Iris pigment epithelial cell (primary cell): ENCODE measurements at regions not wholly inside any gene's neighbourhood (a gene's known extent, or its start where the extent isn't known, plus 50 kb on each side); places are given as distances from the start of the nearest gene placed in this dataset.
A peak's percentile ranks its signal among the peaks of the same experiment; 100 is the strongest.
"Not testable (repeated sequence)": the region's sequence is repeated elsewhere in the genome, so short reads cannot be mapped to it uniquely, and the experiment has no call there.

ENCODE experiments used
- DNase-seq: peaks from one replicate; pipeline ENCODE4 v3.0.0-alpha.2; 2011; ENCODE audit warnings: low read depth

DNA sequence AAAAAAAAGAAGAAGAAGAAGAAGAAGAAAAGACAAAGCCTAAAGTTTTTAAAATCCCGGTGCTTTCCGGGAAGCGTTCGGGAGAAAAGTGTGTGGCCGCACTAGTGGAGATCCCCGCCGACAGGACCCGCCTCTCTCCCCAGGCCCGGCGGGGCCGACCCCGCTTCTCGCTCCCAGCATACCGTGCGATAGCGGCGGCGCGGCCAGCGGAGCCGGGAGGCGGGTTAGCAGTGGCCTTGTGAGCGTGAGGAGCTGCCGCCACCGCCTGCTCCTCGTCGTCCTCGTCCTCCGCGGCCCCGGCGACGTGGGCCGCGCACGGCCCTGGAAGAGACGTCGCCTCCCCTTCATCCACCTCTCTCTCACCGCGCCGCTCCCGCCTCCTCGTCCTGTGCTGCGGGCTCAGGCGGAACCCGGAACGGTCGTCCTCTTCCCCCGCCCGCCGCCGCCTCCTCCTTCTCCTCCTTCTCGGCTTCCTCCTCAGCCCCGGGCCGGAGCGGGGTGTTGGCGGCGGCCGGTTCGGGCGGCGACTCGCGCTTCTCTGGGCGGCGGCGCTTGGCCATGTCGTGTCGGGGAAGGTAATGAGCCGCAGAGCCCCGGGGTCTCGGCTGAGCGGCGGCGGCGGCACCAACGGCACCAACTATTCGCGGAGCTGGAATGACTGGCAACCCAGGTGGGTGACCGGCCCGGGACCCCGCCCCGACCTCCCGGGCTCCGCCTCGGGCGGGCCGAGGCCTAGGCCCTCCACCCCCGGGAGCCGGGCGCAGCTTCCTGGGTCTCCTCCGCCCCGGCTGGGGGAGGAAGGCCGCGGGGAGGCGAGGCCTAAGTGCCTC lies 62.6 kb upstream of the CDR2 start:
- DNase-seq = peak; percentile 72

- not testable (repeated sequence) for DNase-seq
These were observed 62.0 kb upstream of the CDR2 start for GRCh38 chr16:22436326-22436822.

DNA sequence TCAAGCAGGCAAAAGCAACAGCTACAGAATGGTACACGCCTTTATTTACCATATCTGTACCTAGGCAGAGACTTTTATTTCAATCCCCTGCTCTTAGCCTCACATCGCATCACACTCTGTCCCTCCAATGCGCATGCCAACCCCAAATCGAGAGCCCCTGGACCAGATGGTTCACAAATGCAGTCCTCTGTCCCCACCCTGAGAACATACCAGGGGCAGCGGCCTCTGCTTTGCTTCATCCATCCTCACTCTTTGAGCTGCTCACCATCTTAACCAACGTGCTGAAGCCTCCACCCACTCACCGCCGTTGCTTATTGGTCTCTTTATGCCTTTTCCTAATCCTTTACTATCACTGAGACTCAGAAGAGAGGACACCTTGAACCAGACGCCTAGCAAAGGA lies 56.9 kb upstream of the CDR2 start:
- not testable (repeated sequence) for DNase-seq

- DNase-seq = no peak
These were observed 54.2 kb upstream of the CDR2 start for GRCh38 chr16:22428654-22429053.

DNA sequence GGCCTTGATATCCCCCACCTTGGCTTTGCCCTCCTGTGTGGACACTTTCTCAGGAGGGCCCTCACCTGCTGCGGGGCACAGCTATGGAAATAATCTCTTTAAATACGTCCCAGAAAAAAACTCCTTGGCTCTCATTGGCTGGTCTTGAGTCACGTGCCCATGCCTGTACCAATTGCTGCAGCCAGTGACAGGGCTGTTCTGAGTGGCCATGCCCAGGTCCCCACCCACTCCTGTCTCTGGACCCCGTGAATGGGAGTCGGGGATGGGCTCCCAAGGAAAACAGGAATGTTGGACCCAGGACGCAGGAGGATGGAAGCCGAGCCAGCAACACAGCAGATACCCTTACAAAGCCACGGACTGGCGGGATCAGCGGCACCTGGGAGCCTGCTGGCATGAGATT lies 53.1 kb upstream of the CDR2 start:
- DNase-seq = no peak

- no peak for DNase-seq
These were observed 51.4 kb upstream of the CDR2 start for GRCh38 chr16:22425847-22426246.

- DNase-seq = peak; percentile 26
These were observed 50.8 kb upstream of the CDR2 start for GRCh38 chr16:22425036-22425801.

DNA sequence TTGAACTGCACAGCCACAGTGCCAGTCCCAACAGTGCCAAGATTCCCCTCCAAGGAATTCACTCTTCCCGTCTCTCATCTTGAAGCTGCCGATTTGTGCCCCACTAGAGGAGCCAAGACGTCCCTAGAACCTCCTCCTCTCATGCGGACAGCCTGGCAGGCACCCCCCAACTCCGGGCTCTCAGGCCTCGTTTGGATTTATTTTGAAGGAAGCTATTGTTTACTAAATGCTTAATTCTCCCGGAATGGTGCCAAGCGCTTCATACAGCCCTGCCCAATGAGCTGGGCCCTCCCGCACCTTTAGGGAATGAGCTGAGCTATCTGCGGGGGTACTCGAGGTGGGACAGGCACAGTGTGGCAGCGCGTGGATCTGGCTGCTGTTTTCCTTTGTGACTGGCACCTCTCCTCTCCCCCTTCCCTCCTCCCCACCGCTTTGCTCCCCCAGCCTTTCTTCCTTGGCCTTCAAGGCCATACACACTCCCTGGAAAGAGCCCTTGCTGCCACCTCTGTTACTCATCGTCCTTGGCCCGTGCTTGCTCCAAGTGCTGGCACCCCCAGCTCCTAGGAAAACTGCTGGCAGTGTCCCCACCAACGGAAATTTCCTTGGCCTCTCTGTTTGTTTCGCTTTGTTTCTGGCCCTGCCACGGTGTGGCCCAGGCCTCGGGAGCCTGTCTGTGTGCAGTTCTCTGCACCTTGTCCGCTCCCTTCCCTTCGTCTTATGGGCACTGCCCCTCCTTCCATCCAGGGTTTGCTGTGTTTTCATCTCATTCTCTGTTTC lies 49.9 kb upstream of the CDR2 start:
- peak; percentile 26 for DNase-seq
